Fibroblast of mammary gland (primary cell): ENCODE measurements at regions not wholly inside any gene's neighbourhood (a gene's known extent, or its start where the extent isn't known, plus 50 kb on each side); places are given as distances from the start of the nearest gene placed in this dataset.

Experiments
- DNase-seq: peaks from one replicate; pipeline ENCODE4 v3.0.0-alpha.2; 2010; ENCODE audit warnings: low read depth
- H3K4me3 ChIP-seq: 2 replicates; pipeline ENCODE4 v1.5.1; 2011; ENCODE audit warnings: low read depth, mild to moderate bottlenecking, low read length, moderate library complexity; ENCODE audit not compliant: control insufficient read depth
- TF ChIP-seq, protein P1 (sequence below): conservative IDR thresholded peaks from 2 replicates; pipeline ENCODE4 v1.5.1; 2011; ENCODE audit warnings: low read depth, low read length, inconsistent platforms; ENCODE audit not compliant: control insufficient read depth, insufficient read depth

DNA sequence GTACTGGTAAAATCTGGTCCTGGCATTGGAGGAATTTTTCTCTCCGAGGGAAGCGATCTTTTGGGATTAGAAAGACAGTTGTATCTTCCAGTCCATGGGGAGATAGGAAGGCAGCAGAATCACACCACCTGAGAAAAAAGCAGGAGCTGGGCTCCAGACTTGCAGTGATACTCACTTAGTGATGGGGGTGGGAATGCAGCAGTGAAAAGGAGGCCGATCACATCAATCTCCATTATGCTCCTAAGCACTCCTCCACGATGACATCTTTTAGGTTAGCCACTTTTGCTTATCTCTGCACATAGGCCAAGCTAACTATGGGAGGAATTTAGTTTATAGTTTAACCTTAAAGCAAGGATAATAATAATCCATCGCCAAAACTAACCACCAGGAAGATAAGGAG lies 219.0 kb downstream of the DMAC1 start:
- no peak for DNase-seq
- H3K4me3 ChIP-seq: no peak overlapping the region
- TF ChIP-seq, protein P1, sequence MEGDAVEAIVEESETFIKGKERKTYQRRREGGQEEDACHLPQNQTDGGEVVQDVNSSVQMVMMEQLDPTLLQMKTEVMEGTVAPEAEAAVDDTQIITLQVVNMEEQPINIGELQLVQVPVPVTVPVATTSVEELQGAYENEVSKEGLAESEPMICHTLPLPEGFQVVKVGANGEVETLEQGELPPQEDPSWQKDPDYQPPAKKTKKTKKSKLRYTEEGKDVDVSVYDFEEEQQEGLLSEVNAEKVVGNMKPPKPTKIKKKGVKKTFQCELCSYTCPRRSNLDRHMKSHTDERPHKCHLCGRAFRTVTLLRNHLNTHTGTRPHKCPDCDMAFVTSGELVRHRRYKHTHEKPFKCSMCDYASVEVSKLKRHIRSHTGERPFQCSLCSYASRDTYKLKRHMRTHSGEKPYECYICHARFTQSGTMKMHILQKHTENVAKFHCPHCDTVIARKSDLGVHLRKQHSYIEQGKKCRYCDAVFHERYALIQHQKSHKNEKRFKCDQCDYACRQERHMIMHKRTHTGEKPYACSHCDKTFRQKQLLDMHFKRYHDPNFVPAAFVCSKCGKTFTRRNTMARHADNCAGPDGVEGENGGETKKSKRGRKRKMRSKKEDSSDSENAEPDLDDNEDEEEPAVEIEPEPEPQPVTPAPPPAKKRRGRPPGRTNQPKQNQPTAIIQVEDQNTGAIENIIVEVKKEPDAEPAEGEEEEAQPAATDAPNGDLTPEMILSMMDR: no peak

DNA sequence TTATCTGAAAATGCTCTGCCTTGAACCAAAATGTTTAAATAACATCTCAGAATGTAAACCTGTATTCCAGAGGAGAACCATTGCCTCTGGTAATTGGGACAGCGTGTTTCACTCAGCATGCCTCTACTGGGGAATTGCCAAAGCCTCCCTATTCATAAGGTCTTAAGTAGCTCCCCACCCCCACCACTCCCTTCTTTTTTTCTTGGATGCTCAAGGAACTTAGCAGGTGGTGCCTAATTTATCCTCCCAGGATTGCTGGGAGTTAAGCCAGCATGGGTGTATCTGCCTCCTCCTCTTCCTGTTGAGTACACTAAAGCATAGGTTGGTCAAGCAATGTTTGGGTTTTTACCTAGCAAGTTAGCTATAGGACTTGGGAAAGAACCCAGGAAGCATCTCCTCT lies 220.2 kb downstream of the DMAC1 start:
- TF ChIP-seq, protein P1: no peak
- no peak overlapping the region for H3K4me3 ChIP-seq
- DNase-seq: no peak

DNA sequence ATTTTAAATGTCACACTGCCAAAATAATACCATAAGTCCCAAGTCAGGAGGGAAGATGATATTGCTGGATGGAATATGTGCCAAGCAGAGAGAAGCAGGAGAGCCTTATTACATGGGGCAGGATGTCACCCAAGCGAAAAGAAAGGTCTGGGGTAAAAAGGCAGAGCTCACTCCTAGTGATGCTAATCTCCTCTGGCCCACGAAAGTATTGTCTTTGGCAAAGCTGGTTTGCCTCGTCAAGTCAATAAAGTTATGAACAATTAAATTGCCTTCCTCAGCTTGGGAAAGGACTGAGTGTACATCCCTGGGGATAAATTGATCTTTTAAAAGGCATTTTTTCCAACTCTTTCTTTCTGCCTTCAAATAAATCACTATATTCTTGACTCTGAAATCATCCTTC lies 220.6 kb downstream of the DMAC1 start:
- TF ChIP-seq, protein P1: no peak
- no peak for DNase-seq
- H3K4me3 ChIP-seq: no peak overlapping the region

DNA sequence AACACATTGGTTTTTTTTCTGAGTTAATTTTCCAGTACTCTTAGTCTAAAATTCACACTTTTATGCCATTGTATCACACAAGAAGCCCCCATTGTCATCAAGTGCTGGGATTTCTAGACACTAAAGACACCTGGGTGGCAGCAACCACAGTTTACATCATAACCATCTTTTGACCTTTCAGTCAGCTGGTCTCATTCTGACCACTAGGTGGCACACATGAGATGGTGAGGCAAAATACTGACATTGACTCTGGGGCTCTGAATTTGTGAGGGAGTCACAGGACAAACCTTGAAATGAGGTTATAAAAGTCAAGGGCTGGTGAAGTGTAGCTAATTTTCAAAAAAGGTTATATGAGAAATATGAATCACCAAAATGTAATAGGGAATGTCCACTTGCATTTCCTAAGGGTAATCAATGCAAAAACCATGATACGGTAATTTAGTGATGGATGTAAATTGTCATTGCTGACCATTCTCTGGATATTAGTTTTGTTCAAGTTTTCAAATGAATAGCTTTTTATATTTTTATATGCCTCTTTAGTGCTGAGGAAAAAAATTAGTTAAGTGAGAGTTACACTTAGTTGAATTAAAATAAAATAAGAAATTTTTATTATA lies 229.4 kb downstream of the DMAC1 start:
- no peak overlapping the region for H3K4me3 ChIP-seq
- DNase-seq: peak; percentile 65
- TF ChIP-seq, protein P1: peak; percentile 89

DNA sequence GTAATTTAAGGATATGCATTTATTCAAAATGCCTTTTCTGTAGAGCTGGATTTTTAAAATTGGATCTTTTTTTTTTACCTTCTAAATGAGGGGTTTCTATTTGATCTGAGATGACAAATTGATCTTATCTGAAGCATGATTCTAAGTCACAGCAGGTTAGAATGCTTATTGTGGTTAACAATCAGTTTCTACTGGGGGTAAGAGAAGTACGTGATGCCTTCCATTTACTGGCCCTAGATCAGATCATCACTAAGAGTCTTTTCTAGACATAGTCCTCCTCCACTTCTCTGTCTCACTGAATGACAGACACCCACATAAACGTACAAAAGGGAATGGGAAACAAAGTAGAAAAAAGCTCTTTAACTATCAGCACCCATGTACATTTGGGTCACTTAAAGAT lies 231.9 kb downstream of the DMAC1 start:
- no peak overlapping the region for H3K4me3 ChIP-seq
- TF ChIP-seq, protein P1: no peak
- no peak for DNase-seq

DNA sequence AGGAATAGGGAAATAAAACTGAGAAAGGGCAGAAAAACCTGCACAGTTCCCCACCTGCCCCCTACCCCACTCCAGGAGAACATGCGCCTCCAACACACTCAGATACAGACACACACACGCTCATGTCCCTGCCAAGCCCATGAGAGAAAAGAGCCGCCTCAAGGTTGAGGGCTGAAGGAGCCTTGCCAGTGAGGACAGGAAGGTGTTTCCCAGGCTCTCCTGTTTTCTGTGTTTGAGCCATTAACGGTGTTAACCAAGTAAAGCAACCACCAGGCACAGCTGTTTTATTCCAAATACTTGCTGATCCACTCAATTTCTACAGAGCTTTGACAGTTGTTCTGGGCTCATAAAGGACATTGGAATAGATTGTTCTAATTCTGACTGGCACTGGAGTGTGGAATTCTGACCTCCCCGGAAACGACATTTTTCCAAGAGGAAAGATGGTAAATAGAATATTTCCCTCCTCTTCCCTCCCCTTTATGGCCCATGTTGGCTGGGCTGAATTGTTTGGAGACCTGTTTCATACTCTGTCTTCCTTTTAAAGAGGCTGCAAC lies 238.0 kb downstream of the DMAC1 start:
- no peak overlapping the region for H3K4me3 ChIP-seq
- no peak for DNase-seq
- TF ChIP-seq, protein P1: no peak

DNA sequence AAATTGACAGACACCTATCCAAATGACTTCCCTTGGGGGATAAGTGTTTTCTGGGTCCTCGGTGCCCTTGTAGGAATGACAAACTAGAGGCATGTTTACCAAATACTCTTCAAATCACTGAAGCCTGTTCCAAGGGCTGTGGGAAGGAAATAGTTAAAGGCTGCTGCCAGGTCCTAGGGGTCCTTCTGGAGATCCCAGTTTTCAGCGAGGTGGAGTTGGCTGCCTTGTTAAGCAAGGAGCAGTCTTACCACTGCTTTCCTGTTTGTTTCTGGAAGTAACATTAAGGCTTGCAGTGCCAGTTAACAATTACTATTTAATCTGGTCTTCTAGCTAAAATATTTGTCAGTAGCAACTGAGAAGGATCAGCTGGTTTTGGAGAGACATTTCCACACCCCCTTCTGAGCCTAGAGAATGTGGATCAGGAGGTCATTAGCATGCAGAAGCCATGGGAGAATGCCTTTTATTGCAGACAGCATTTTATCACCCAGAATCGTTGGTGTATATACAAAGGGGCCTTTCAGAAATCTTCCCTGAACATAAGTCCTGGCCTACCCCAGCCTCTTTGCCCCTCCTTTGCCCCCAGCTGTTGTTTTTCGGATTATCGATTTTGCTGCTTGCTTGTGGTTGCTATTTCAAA lies 238.8 kb downstream of the DMAC1 start:
- no peak overlapping the region for H3K4me3 ChIP-seq
- DNase-seq: no peak
- TF ChIP-seq, protein P1: no peak
